OCI-LY1 (cell line): ENCODE measurements at regions not wholly inside any gene's neighbourhood (a gene's known extent, or its start where the extent isn't known, plus 50 kb on each side); places are given as distances from the start of the nearest gene placed in this dataset.

ENCODE experiments used
- EZH2 ChIP-seq: fragments of 200-600 bp; sonication (generic), shearing (Covaris generic); IDR thresholded peaks from 2 replicates; pipeline ENCODE4 v1.8.0; 2017; ENCODE audit warnings: borderline replicate concordance, mixed run types, mild to moderate bottlenecking, antibody characterized with exemption, low read length, moderate library complexity, mixed read lengths
- TF ChIP-seq, protein P1 (sequence below): fragments of 200-600 bp; sonication (generic), shearing (Covaris generic); IDR thresholded peaks from 2 replicates; pipeline ENCODE4 v1.5.1; 2017; ENCODE audit warnings: mild to moderate bottlenecking, antibody characterized with exemption, low read length, moderate library complexity, mixed read lengths

DNA sequence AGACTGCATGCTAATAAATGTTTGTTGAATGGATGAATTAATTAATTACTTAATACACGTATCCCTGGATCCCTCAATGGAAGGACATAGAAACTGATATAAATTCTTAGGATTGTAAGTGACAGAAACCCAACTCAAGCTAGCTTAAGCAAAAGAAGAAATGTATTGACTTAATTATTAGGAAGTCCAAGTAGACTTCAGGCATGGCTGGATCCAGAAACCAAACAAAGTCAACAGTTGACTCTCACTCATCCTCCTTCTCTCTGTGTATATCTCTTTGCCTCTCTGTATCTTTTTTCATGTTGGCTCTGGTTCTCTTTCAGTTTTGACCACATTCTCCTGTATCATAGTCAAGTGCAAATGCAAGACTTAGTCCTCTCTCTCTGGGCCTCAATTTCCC lies 82.0 kb upstream of the CTNNBL1 start:
- TF ChIP-seq, protein P1, sequence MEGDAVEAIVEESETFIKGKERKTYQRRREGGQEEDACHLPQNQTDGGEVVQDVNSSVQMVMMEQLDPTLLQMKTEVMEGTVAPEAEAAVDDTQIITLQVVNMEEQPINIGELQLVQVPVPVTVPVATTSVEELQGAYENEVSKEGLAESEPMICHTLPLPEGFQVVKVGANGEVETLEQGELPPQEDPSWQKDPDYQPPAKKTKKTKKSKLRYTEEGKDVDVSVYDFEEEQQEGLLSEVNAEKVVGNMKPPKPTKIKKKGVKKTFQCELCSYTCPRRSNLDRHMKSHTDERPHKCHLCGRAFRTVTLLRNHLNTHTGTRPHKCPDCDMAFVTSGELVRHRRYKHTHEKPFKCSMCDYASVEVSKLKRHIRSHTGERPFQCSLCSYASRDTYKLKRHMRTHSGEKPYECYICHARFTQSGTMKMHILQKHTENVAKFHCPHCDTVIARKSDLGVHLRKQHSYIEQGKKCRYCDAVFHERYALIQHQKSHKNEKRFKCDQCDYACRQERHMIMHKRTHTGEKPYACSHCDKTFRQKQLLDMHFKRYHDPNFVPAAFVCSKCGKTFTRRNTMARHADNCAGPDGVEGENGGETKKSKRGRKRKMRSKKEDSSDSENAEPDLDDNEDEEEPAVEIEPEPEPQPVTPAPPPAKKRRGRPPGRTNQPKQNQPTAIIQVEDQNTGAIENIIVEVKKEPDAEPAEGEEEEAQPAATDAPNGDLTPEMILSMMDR = no peak
- TF ChIP-seq EZH2 = no peak
